GM12872 (cell line): ENCODE measurements at regions not wholly inside any gene's neighbourhood (a gene's known extent, or its start where the extent isn't known, plus 50 kb on each side); places are given as distances from the start of the nearest gene placed in this dataset.

Source experiments
- CTCF ChIP-seq: IDR thresholded peaks from 3 replicates; pipeline ENCODE4 v1.5.1; 2011; ENCODE audit warnings: low read depth, mild to moderate bottlenecking, low read length, moderate library complexity; ENCODE audit not compliant: insufficient read depth

- no peak for TF ChIP-seq CTCF
Measured at GRCh38 chr15:62644216-62644888, 398.2 kb upstream of the TPM1 start.

GRCh38 chr15:62644889-62645742 is 397.4 kb upstream of the TPM1 start:
- TF ChIP-seq CTCF: no peak

GRCh38 chr15:62647202-62647842 is 395.2 kb upstream of the TPM1 start:
- no peak for TF ChIP-seq CTCF

GRCh38 chr15:62647843-62648505 is 394.6 kb upstream of the TPM1 start:
- no peak for TF ChIP-seq CTCF

GRCh38 chr15:62648954-62649353 is 393.6 kb upstream of the TPM1 start:
- TF ChIP-seq CTCF: peak; percentile 47

- no peak for TF ChIP-seq CTCF
Measured at GRCh38 chr15:62649793-62650420, 392.6 kb upstream of the TPM1 start.
